HG02759 (cell line): ENCODE measurements at regions not wholly inside any gene's neighbourhood (a gene's known extent, or its start where the extent isn't known, plus 50 kb on each side); places are given as distances from the start of the nearest gene placed in this dataset.

ENCODE experiments used
- ATAC-seq: cut with Tn5 transposase; IDR thresholded peaks from one replicate; pipeline ENCODE4 v1.9.1; 2021; ENCODE audit warnings: mild to moderate bottlenecking, moderate library complexity; ENCODE audit not compliant: unreplicated experiment

DNA sequence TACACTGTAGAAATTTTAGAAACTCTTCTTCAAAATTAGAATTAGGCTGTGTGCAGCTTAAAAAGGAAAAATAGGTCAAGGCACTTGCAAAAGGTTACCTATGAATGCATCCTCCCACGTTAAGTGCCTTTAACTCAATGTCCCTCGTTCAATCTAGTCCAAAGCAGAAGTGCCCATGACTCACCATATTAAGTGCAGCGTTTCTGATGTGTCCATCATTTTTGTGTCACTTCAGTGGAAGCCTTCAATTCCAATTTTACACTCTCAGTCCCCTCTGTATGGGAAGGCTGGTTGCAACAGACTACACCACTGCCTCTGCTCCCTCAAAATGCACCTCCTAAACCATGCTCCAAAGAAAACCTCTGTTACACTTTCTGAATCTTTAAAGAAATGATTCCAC, 53.4 kb downstream of the FOXB1 start:
- ATAC-seq = no peak

GRCh38 chr15:60059186-60059585, 55.1 kb downstream of the FOXB1 start:
- ATAC-seq = no peak

- no peak for ATAC-seq
These were observed 57.6 kb downstream of the FOXB1 start for GRCh38 chr15:60061758-60062157.

DNA sequence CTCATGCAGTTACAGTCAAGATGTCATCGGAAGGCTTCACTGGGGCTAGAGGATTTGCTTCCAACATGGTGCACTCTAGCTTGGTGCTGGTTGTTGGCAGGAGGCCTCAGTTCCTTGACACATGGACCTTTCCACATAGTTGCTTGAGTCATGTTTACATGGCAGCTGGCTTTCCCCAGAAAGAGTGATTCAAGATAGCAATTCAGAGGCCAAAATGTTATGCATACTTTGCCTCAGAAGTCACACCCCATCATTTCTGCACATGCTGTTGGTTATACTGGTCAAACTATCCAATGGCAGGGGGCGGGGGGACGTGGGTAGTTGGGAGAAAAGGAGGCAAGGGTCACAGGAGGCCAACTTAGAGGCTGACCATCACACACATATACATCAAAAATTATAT, 58.7 kb downstream of the FOXB1 start:
- no peak for ATAC-seq

GRCh38 chr15:60065951-60066350, 61.8 kb downstream of the FOXB1 start:
- ATAC-seq = no peak

DNA sequence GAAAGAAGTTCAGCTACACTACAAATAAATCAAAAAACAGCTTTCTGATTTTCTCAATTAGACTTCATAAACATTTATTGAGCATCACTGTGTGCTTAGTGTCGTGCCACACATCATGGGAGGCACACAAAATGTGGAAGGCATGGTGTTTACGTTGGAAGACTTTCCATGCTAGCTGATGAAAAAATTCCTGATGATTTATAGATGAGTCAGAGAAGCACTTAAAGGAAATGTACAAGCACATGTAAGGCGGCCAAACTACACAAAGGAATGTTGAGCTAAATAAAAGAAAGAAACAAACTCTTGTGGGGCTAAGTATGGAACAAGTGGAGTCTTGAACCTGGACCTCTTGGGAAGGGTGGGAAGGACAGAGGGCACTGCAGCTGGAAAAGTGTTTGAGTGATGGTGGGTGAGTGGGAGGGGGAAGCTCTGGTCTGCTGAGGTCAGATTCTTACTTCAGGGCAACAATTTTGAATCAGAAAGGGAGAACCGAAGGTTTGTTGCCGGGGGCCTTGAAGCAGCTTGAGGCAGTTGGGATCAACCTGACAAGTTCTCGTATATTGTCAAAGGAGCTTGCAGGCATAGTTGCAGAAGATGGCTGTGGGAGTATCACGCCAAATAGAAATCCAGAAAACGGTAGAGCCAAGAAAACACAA, 66.9 kb downstream of the FOXB1 start:
- no peak for ATAC-seq

- no peak for ATAC-seq
These were observed 68.8 kb downstream of the FOXB1 start for GRCh38 chr15:60072826-60073465.

GRCh38 chr15:60073466-60073840, 69.3 kb downstream of the FOXB1 start:
- ATAC-seq = no peak

DNA sequence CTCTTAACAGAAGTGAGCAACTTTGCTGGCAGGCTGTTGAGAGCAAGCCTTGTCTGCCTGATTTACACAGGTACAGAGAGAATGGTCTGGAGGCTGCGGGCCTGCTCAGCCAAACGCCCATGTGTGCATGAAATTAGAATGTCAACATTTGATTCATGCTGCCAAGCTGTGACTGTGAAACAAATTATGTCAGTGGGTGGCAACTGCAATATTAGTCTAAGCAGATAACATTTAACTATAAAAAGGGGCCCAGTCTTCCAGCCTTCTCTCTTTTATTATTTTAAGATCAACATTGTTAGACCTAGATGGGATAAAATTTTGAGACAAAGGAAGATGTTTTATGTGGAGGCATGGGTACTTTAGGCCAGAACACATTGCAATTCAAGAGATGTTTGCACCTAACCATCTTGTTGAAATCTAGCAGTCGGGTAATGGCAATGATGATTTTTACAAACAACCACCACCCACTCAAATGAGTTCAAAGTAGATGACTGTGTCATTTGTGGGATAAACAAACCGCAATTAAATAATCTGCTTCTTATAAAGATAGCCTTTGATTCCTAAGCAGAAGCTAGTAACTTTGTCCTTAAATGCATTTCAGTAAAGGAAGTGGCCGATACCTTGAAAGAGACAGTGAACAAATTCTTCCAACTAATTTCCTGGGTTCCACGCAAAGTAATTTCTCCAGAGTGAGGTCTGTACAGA, 70.2 kb downstream of the FOXB1 start:
- ATAC-seq = no peak

GRCh38 chr15:60076045-60076444, 71.9 kb downstream of the FOXB1 start:
- ATAC-seq = no peak

DNA sequence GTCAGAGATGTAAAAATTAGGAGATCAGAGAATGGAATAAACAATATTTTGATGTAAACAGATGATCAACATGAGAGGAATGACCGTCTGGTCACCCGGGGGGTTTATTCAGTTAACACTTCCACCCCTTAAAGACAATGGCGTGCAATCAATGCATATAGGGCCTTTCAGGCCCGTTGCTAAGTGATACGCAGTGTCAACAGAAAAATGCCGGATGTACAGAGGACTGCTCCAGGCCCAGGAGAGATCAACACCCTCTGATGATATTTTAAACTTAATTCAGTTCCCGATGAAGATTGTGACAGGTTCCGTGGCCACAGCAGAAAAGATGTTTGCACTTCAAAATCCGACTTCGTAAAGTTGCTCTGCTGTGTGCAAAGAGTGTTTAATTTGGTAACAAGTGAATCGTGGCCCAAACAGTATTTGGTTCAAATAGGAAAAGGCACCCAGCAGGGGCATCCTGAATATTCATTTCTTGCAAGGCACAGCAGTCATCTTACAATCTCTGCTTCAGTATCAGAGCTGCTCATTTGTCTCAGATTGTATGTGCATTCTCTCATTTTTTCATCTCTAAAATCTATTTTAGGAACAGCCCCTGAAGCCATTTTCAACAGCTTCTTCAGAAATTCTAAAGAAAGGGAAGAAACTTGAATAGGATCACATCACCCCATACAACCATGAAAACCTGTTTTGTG, 72.6 kb downstream of the FOXB1 start:
- ATAC-seq = no peak

- ATAC-seq = no peak
These were observed 73.7 kb downstream of the FOXB1 start for GRCh38 chr15:60077581-60078359.

DNA sequence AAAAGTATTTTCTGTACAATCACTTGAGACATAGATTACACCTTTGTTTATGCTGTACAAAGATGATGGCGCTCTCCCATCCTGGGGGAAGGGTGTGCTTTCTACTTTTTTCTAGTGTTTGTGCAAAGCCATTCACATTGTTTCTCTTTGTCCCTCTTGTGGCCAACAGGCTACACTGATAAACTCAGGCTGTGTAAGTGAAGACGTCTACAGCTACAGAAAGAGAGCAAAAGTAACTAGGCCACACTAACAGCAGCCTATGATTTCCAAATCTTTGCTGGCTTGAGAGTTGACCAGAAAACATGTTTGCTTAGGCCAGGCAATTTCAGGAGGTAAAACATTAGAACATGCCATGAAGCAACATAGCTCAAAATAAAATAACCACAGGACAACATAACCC, 75.1 kb downstream of the FOXB1 start:
- no peak for ATAC-seq

DNA sequence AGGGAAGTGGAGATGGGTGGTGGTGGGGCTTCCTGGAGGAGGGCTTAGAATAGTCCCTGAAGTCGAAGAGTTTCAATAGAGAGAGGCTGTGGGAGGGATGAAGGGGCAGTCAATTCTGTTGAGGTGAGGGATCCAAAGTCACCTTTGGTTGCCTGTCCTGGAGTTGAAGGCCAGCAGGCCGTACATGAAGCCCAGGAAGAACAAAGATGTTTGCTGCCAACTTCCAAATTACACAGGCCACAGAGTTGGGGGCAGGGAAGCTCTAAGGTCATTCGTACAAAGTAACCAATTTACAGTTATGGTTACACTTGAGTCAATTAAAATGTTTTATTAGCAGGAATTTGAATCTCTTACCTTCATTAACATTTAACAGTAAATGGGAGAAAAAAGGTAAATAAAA, 77.9 kb downstream of the FOXB1 start:
- ATAC-seq = no peak

DNA sequence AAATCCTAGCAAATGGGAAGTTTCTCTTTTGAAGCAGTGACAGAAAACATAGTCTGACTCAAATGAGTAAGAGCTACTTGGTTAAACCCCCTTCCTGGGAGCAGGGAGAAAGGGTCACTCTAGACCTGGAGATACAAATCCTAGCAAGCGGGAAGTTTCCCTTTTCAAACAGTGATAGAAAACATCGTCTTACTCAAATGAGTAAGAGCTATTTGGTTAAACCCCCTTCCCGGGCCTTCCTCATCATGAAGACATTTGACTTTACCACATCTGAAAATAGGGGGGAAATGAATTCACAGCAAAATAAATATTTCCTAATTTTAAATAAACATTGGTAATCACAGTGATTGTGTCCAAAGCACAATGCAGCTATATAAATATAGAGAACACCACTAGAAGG, 79.2 kb downstream of the FOXB1 start:
- no peak for ATAC-seq

GRCh38 chr15:60086681-60087429, 82.7 kb downstream of the FOXB1 start:
- no peak for ATAC-seq

GRCh38 chr15:60087561-60087960, 83.5 kb downstream of the FOXB1 start:
- ATAC-seq = no peak

DNA sequence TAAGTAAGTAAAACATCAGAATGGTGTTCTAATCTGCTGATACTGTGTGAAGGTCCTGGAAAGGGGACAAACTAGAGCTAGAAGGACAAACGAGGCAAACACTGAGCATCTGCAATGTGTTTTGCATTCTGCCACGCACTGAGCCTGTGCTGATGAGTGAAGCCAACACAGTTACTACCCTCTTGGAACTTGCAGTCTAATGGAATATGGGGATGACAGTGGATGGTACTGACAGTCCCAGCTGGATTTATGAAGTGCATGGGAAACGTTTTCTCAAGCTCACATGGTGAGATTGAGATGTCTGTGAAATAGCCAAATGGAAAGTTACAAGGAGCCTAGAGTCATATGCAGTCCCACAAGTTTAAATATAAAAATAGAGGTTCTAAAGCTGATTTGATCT, 86.6 kb downstream of the FOXB1 start:
- ATAC-seq = no peak

DNA sequence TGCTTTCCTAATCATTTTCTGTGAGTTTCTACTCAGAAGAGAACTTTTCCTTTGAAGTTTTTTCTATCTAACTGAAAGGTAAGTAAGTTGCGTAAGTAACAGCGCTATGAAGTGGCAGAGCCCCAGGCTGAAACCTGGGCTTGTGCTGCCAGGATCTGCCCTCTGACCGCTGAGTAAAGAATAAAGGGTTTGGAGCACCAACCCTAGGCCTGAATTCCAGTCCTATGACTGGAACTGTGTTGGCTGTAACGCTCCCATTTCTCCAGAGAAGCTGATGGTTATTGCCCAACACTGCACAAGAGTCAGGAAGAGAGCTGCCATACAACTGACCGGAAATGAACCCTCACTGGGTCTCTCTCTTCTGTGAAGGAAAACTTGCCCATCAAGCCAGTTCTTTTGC, 87.0 kb downstream of the FOXB1 start:
- no peak for ATAC-seq

DNA sequence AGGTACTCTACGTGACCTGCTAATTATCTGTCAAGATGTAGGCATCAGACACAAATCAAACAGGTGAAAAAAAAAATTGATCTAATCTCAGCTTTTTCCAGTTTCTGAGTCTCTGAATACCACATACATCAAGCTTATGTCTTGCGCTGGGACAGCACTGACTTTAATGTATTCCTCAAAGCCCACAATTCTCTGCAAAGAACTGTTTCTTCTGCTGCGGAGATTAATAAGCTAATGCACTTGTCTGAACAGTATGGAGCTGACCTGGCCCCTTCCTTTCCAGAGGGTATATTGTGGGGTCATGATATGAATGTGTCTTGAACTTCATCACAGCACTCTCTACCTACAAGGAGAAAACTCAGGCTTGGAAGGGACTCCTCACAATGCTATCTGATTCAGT, 87.8 kb downstream of the FOXB1 start:
- ATAC-seq = no peak
